Keratinocyte (primary cell): ENCODE measurements at regions not wholly inside any gene's neighbourhood (a gene's known extent, or its start where the extent isn't known, plus 50 kb on each side); places are given as distances from the start of the nearest gene placed in this dataset.
"Not testable (repeated sequence)": the region's sequence is repeated elsewhere in the genome, so short reads cannot be mapped to it uniquely, and the experiment has no call there.

Experiments
- CTCF ChIP-seq, 3 experiments: IDR thresholded peaks in 1 of 3; conservative IDR thresholded peaks in 1 of 3; optimal IDR thresholded peaks in 1 of 3; 2 replicates in 2 of 3; 3 replicates in 1 of 3; pipeline versions ENCODE3 to v1.5.1; 2011; ENCODE audit warnings: low read length in 3 of 3, mild to moderate bottlenecking in 3 of 3, moderate library complexity in 2 of 3, control low read depth in 1 of 3, inconsistent platforms in 1 of 3; ENCODE audit not compliant: insufficient read depth in 2 of 3; ENCODE audit errors: extremely low read depth in 1 of 3
- EZH2 ChIP-seq: IDR thresholded peaks from one replicate; pipeline ENCODE4 v1.6.1; 2012; ENCODE audit warnings: inconsistent platforms, mild to moderate bottlenecking, low read length, moderate library complexity

DNA sequence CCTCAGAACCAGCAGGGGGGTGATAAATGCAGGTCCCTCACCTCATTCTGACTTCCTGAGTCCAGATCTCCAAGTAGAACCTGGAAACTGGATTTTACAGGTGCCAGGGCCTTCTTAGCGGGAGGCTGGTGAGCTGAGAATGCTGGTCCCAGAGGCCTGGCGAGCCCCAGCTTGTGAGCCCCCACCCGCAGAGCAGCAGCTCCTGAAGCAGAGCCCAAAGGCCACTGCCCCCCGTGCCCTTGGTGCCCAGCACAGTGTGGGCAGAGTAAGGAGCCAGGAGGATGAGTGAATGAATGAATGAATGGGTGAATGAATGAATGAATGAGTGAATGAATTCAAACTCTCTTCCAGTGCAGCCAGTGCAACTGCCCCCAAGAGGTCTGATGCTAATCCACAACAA lies 142.4 kb upstream of the FOXD4L5 start:
- not testable (repeated sequence) for TF ChIP-seq CTCF (optimal IDR thresholded peaks at IDR 0.05 in 1 of 3, IDR thresholded peaks at IDR 0.05 in 1 of 3, conservative IDR thresholded peaks at IDR 0.05 in 1 of 3; ENCODE audit: extremely low read depth in 1 of 3, insufficient read depth in 2 of 3, low read length in 3 of 3); EZH2
